GM12873 (cell line): ENCODE measurements at regions not wholly inside any gene's neighbourhood (a gene's known extent, or its start where the extent isn't known, plus 50 kb on each side); places are given as distances from the start of the nearest gene placed in this dataset.

Source experiments
- TF ChIP-seq, protein P1 (sequence below): IDR thresholded peaks from 2 replicates; pipeline ENCODE4 v1.5.1; 2012; ENCODE audit warnings: low read depth, mild to moderate bottlenecking, moderate library complexity, low read length, control low read depth; ENCODE audit not compliant: insufficient read depth; ENCODE audit errors: missing control alignments

DNA sequence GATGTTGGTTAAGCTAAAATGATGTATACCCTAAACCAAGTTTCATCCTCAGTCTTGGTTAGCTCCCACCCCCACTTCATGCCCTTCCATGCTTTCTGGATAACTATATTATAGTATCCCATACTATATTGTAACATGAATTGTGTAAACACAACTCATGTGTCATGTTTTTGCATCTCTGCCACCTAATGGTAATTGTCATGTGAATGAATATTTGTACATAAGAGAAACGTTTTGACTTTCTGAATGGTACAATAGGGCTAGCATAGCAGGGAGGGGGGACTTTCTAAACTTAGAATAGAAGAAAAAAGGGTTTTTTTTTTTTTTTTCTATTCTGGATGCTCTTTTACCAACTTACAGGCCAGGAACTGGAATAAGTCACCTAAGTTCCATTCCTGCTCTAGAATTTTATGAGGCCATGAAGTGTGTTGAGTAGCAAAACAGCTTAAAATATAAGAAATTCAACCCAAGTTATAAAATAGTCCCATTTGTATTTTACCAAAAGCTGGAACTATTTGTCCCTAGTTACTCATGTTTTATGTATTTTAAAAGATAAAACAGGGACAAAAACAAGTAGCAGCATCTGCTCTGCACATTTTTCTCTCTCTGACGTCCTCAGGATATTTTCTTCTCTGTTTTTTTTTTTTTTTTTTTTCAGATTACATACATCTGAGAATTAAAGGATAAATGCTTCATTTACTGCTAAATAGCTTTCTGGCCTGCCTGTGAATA is 77.4 kb downstream of the HLX start:
- TF ChIP-seq, protein P1, sequence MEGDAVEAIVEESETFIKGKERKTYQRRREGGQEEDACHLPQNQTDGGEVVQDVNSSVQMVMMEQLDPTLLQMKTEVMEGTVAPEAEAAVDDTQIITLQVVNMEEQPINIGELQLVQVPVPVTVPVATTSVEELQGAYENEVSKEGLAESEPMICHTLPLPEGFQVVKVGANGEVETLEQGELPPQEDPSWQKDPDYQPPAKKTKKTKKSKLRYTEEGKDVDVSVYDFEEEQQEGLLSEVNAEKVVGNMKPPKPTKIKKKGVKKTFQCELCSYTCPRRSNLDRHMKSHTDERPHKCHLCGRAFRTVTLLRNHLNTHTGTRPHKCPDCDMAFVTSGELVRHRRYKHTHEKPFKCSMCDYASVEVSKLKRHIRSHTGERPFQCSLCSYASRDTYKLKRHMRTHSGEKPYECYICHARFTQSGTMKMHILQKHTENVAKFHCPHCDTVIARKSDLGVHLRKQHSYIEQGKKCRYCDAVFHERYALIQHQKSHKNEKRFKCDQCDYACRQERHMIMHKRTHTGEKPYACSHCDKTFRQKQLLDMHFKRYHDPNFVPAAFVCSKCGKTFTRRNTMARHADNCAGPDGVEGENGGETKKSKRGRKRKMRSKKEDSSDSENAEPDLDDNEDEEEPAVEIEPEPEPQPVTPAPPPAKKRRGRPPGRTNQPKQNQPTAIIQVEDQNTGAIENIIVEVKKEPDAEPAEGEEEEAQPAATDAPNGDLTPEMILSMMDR, result no peak

- TF ChIP-seq, protein P1, result no peak
Observed at GRCh38 chr1:220957233-220957605, 78.0 kb downstream of the HLX start.

DNA sequence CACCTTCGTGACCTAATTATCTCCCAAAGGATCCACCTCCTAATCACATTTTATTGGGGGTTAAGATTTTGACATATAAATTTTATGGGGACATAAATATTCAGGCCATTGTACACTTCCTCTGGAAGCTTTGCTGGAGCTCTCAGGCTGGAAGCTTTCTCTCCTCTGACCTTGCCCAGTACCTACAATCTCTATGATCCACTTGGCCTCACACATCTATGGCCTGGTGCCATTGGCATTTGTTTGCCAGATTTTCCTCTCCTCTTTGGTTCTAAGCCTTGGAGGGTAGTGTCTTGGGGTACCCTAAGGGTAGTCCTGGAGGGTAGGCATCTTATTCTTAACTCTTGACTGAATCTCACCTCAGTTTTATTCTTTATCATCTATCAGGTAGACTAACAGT is 79.0 kb downstream of the HLX start:
- TF ChIP-seq, protein P1, result no peak

DNA sequence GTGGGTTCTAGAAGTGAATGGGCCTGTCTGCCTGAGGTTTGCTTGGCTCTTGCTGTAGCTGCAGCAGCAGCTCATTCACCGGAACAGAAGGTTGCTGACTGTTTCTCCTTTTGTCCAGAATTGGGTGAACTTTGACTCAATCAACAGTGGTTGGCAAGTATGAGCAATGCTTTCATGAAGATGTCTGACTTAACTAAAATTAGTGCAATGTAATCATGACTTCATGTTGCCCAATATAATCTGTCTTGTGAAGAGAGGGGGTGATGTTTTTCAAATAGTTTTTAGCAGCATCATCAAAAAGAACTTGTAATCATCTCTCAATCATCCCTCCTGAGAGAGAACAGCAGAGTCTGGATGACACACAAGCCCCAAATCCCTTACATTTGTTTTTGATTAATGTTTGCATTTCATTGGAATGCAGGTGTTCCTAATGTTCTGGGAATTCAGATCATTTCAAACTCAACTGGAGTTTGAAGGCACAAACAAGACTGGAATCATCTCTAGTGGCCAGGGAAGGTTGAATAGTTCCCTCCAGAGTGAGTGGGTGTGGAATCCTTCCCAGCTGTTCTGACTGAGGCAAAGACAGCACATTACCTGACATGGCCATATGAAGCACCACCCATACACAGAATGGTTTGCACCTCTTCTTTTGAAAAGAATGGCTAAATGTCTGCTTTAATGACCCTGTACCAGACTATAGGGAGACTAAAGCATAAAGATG is 82.9 kb downstream of the HLX start:
- TF ChIP-seq, protein P1, result no peak

- TF ChIP-seq, protein P1, result no peak
Observed at GRCh38 chr1:220966041-220966440, 86.8 kb downstream of the HLX start.

GRCh38 chr1:220966473-220966872 is 87.2 kb downstream of the HLX start:
- TF ChIP-seq, protein P1, result no peak

- TF ChIP-seq, protein P1, result no peak
Observed at GRCh38 chr1:220966881-220967611, 87.8 kb downstream of the HLX start.
